ENCODE measurements at regions not wholly inside any gene's neighbourhood (a gene's known extent, or its start where the extent isn't known, plus 50 kb on each side); places are given as distances from the start of the nearest gene placed in this dataset.

DNA sequence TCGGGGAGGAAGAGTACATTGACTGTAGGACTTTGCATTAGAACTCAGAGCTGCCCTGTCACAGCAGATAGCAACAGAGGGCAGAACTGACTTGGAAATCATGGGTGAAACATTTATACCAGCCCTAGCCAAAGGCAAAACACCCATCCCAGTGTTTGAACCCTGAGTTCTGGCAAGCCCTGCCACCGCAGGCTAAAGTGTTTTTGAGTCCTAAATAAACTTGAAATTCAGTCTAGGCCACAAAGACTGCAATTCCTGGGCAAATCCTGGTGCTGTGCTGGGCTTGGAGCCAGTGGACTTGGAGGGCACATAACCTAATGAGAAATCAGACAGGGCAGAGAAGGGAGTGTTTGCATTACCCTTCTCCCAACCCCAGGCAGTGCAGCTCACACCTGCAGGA lies 1015.7 kb downstream of the FSTL5 start:
- no peak for DNase-seq
- no peaks in the 10 kb centered on the region for H3K36me3 ChIP-seq
- 57 to 83% methylated on average over 2 of the region's 2 CpGs for WGBS, 2 donors
- H3K4me3 ChIP-seq (replicated peaks in 1 of 3): no peak overlapping the region
- H3K27ac ChIP-seq: no peak overlapping the region
- H3K4me1 ChIP-seq: no peaks in the 10 kb centered on the region
- H3K9me3 ChIP-seq: no peaks in the 10 kb centered on the region
- intact Hi-C loops (cut with DNase I): no loop called here
- no peaks in the 10 kb centered on the region for H3K27me3 ChIP-seq
- TF ChIP-seq, protein P1, sequence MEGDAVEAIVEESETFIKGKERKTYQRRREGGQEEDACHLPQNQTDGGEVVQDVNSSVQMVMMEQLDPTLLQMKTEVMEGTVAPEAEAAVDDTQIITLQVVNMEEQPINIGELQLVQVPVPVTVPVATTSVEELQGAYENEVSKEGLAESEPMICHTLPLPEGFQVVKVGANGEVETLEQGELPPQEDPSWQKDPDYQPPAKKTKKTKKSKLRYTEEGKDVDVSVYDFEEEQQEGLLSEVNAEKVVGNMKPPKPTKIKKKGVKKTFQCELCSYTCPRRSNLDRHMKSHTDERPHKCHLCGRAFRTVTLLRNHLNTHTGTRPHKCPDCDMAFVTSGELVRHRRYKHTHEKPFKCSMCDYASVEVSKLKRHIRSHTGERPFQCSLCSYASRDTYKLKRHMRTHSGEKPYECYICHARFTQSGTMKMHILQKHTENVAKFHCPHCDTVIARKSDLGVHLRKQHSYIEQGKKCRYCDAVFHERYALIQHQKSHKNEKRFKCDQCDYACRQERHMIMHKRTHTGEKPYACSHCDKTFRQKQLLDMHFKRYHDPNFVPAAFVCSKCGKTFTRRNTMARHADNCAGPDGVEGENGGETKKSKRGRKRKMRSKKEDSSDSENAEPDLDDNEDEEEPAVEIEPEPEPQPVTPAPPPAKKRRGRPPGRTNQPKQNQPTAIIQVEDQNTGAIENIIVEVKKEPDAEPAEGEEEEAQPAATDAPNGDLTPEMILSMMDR (IDR thresholded peaks at IDR 0.05): no peak
- no peak for TF ChIP-seq POLR2A (IDR thresholded peaks at IDR 0.05)

DNA sequence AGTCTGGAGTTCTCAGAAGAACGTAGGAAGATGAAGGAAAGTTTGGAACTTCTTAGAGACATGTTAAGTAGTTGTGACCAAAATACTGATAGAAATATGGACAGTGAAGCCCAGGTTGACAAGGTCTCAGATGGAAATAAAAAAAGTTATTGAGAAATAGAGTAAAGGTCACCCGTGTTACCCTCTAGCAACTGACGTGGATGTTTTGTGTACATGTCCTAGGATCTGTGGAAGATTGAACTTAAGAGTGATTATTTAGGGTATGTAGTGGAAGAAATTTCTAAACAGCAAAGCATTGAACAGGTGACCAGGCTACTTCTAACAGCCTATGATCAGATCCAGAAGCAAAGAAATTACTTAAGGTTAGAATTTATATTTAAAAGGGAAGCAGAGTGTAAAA lies 1020.4 kb downstream of the FSTL5 start:
- WGBS, 2 donors: 85 to 91% methylated on average over 3 of the region's 3 CpGs

DNA sequence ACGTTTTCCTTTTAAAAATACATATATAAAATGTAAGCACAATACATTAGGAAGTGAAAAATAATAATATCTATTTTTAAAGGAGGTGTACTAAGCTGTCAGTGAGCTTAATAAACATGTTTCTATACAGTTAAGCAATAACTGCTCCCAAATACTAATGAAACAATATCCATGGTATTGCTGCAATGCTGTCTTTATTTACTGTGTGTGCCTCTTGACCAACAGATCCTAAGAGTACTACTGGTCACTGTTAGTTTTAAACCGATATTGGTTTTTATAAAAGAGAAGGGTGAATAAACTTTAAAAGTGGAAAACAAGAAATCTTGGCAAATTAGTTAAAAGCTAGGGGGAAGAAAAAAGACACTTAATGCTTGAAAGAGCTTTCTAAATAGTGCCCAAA lies 1029.0 kb downstream of the FSTL5 start:
- Histone ChIP-seq H3K27ac (no peak overlapping the region), H3K4me1 (no peaks in the 10 kb centered on the region), H3K9me3 (no peaks in the 10 kb centered on the region), H3K4me3 (replicated peaks in 1 of 3) (no peak overlapping the region), H3K27me3 (no peaks in the 10 kb centered on the region), H3K36me3 (no peaks in the 10 kb centered on the region)
- intact Hi-C loops (cut with DNase I): no loop called here
- DNase-seq: no peak
- TF ChIP-seq POLR2A (IDR thresholded peaks at IDR 0.05): no peak
- TF ChIP-seq, protein P1 (IDR thresholded peaks at IDR 0.05): no peak
- WGBS, 2 donors: 43% methylated on average over 2 of the region's 2 CpGs

More for the DNA sequence above, 1020.4 kb downstream of the FSTL5 start:
- H3K36me3 ChIP-seq: no peaks in the 10 kb centered on the region
- H3K27ac ChIP-seq: no peak overlapping the region
- no peak for TF ChIP-seq POLR2A (IDR thresholded peaks at IDR 0.05)
- no peaks in the 10 kb centered on the region for H3K27me3 ChIP-seq
- intact Hi-C loops (cut with DNase I): no loop called here
- no peaks in the 10 kb centered on the region for H3K9me3 ChIP-seq
- H3K4me1 ChIP-seq: no peaks in the 10 kb centered on the region
- H3K4me3 ChIP-seq (replicated peaks in 1 of 3): no peak overlapping the region
- DNase-seq: no peak

DNA sequence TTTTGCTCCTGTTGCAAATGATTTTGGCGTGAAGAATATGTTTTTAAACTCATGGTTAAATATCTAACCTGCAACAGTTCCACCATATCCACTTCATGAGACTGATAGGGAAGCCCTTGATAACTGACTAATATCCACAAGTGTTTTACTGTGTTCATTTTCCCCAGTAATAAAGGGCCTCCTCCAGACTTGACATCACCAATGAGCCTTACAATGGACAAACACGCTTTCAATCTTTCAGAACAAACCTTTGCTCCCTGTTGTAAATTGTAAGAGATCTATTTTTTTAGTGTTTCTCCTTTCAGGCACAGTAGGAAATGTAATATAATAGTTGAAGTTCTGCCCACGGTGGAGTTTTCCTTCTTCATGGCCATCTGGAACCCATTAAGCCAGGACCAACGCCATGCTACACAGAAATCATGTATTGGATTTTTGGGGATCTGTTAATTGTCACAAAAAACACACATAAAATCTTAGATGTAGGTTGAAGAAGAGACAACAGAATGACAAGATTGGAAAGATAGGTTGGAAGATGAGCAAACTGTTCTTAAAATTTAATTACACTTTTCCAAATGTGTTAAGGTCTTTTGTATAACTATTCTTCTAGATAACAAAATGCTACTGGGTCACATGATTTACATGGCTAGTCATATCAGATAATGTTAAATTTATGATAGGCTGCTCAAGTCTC lies 1030.1 kb downstream of the FSTL5 start:
- no peak overlapping the region for H3K27ac ChIP-seq
- 72 to 74% methylated on average over 4 of the region's 4 CpGs for WGBS, 2 donors
- intact Hi-C loops (cut with DNase I): no loop called here
- TF ChIP-seq POLR2A (IDR thresholded peaks at IDR 0.05): no peak
- TF ChIP-seq, protein P1 (IDR thresholded peaks at IDR 0.05): no peak
- H3K4me3 ChIP-seq (replicated peaks in 1 of 3): no peak overlapping the region
- no peak for DNase-seq
- no peaks in the 10 kb centered on the region for H3K9me3 ChIP-seq
- H3K36me3 ChIP-seq: no peaks in the 10 kb centered on the region
- H3K4me1 ChIP-seq: no peaks in the 10 kb centered on the region
- H3K27me3 ChIP-seq: no peaks in the 10 kb centered on the region

DNA sequence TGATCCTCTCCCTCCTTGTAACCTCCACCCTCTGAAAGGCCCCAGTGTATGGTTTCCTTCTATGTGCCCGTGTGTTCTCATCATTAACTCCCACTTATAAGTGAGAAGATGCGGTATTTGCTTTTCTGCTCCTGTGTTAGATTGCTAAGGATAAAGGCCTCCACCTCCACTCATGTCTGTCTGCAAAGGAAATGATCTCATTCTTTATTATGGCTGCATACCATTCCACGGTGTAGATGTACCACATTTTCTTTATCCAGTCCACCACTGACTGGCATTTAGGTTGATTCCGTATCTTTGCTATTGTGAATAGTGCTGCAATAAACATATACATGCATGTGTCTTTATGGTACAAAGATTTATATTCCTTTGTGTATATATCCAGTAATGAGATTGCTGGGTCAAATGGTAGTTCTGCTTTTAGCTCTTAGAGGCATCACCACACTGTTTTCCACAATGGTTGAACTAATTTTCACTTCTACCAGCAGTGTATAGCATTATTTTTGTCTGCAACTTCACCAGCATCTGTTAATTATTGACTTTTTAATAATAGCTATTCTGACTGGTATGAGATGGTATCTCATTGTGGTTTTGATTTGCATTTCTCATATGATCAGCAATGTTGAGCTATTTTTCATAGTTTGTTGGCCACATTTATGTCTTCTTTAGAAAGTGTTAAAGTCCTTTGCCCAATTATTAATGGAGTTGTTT lies 1030.9 kb downstream of the FSTL5 start:
- Histone ChIP-seq H3K4me1 (no peaks in the 10 kb centered on the region), H3K27me3 (no peaks in the 10 kb centered on the region), H3K4me3 (replicated peaks in 1 of 3) (no peak overlapping the region), H3K9me3 (no peaks in the 10 kb centered on the region), H3K27ac (no peak overlapping the region), H3K36me3 (no peaks in the 10 kb centered on the region)
- intact Hi-C loops (cut with DNase I): no loop called here
- no peak for DNase-seq
- TF ChIP-seq POLR2A (IDR thresholded peaks at IDR 0.05): no peak
- TF ChIP-seq, protein P1 (IDR thresholded peaks at IDR 0.05): no peak
- 82 to 95% methylated on average over 4 of the region's 4 CpGs for WGBS, 2 donors

Measured in thyroid gland (tissue), 4 donors.